Mucosa of descending colon (tissue), 3 donors: ENCODE measurements at regions not wholly inside any gene's neighbourhood (a gene's known extent, or its start where the extent isn't known, plus 50 kb on each side); places are given as distances from the start of the nearest gene placed in this dataset.
"Not testable (repeated sequence)": the region's sequence is repeated elsewhere in the genome, so short reads cannot be mapped to it uniquely, and the experiment has no call there.

Experiments used
- ATAC-seq: fragments of 200-7000 bp; cut with Tn5 transposase; one replicate; pipeline ENCODE4 v1.9.1; 2020; ENCODE audit warnings: mild to moderate bottlenecking, moderate library complexity
- DNase-seq, 3 donors: peaks; one replicate each; pipeline ENCODE4 v3.0.0-alpha.2; 2020
- H3K36me3 ChIP-seq: fragments of 200-600 bp; one replicate; pipeline ENCODE4 v1.8.0; 2021; ENCODE audit warnings: low read depth, mild to moderate bottlenecking
- H3K4me1 ChIP-seq: fragments of 200-600 bp; one replicate; pipeline ENCODE4 v1.8.0; 2021; ENCODE audit warnings: low read depth, mild to moderate bottlenecking
- H3K4me3 ChIP-seq: fragments of 200-600 bp; one replicate; pipeline ENCODE4 v1.8.0; 2021; ENCODE audit warnings: mild to moderate bottlenecking
- H3K9me3 ChIP-seq: fragments of 200-600 bp; one replicate; pipeline ENCODE4 v1.8.0; 2021; ENCODE audit warnings: mild to moderate bottlenecking
- CTCF ChIP-seq: fragments of 200-600 bp; IDR thresholded peaks from one replicate; pipeline ENCODE4 v1.8.0; 2022; ENCODE audit warnings: antibody characterized with exemption, mild to moderate bottlenecking
- intact Hi-C, 2 donors: fragments of 100-400 bp; cut with DNase I in 1 of 2; cut with micrococcal nuclease in 1 of 2; formaldehyde crosslinking; loops; one replicate each; pipeline versions ENCODE4 v1.11.0 to v1.11.1; 2022; cut with DNase I, micrococcal nuclease
- donor health status: DM: no; HTN: no; CAD: no; lungs with moderate emphysema.
- donor health status: DM: no; HTN: no; CAD: no.
- donor health status: DM: no; HTN: yes; CAD: no.

DNA sequence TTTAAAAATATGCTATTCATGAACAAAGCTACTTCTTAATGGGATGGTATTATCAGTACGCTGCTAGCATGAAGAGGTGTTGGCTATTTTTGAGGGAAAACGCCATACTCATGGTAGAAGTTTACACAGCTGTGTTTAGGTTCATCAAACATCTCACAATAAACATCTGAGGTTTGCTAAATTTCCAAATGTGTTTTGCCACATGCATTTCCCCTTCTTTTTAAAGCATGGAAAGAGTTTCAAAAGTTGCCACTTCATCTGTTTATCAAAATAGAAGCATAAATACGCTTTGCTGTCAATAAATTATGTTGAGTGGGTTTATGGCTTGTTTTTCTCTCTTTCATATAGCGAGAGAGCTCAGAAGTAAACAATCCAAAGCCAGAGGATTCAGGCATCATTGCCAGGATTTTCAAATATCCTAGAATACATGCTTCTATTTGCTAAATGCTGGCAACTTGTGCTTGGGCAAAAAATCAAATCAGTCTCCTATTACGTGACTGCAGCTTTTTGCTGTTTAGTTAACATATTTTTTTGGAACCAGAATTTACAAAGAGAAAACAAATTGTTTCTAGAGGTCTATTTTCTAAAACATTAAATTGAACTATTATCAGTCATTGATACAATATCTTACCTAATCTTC lies 1919.9 kb upstream of the LRRTM1 start:
- DNase-seq: no peak

GRCh38 chr2:82215212-82215611 lies 1910.7 kb upstream of the LRRTM1 start:
- no peak for TF ChIP-seq CTCF
- no peak overlapping the region for H3K4me3 ChIP-seq
- H3K9me3 ChIP-seq: no peaks in the 10 kb centered on the region
- intact Hi-C loops: no loop called here
- H3K36me3 ChIP-seq: no peaks in the 10 kb centered on the region
- no peaks in the 10 kb centered on the region for H3K4me1 ChIP-seq
- ATAC-seq (no peak), DNase-seq (peak in 1 of 3 donors; percentile 27)

More for the DNA sequence above, 1919.9 kb upstream of the LRRTM1 start:
- intact Hi-C loops: no loop called here
- H3K4me3 ChIP-seq: no peak overlapping the region
- TF ChIP-seq CTCF: no peak
- H3K36me3 ChIP-seq: no peaks in the 10 kb centered on the region
- peaks cover 16% of the 10 kb centered on the region for H3K9me3 ChIP-seq
- ATAC-seq: no peak
- no peaks in the 10 kb centered on the region for H3K4me1 ChIP-seq

GRCh38 chr2:82199493-82199852 lies 1894.9 kb upstream of the LRRTM1 start:
- no peak overlapping the region for H3K4me3 ChIP-seq
- no peaks in the 10 kb centered on the region for H3K36me3 ChIP-seq
- no peak for ATAC-seq
- no peaks in the 10 kb centered on the region for H3K4me1 ChIP-seq
- intact Hi-C loops: no loop called here
- H3K9me3 ChIP-seq: no peaks in the 10 kb centered on the region
- no peak for DNase-seq
- no peak for TF ChIP-seq CTCF

- H3K9me3 ChIP-seq: no peaks in the 10 kb centered on the region
- DNase-seq (no peak), ATAC-seq (no peak)
- H3K4me3 ChIP-seq: no peak overlapping the region
- no peaks in the 10 kb centered on the region for H3K4me1 ChIP-seq
- no peaks in the 10 kb centered on the region for H3K36me3 ChIP-seq
- intact Hi-C loops: no loop called here
- TF ChIP-seq CTCF: no peak
These were observed 1894.4 kb upstream of the LRRTM1 start for GRCh38 chr2:82198809-82199492.

GRCh38 chr2:82182270-82182669 lies 1877.7 kb upstream of the LRRTM1 start:
- intact Hi-C loops: no loop called here

DNA sequence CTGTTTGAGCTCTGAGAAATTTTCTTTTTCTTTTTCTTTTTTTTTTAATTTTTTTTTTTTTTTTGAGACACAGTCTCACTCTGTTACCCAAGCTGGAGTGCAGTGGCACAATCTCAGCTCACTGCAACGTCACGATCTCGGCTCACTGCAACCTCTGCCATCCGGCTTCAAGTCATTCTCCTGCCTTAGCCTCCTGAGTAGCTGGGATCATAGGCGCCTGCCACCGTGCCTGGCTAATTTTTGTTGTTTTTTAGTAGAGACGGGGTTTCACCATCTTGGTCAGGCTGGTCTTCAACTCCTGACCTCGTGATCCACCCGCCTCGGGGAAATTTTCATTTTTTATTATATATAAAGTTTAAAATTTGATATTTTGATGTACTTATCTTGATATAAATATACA lies 1870.7 kb upstream of the LRRTM1 start:
- H3K9me3 ChIP-seq, intact Hi-C loops, H3K36me3 ChIP-seq, H3K4me1 ChIP-seq, H3K4me3 ChIP-seq, DNase-seq, ATAC-seq: not testable (repeated sequence)

More at GRCh38 chr2:82182270-82182669, 1877.7 kb upstream of the LRRTM1 start:
- DNase-seq (no peak), ATAC-seq (peak; percentile 49)
- TF ChIP-seq CTCF: no peak
- Histone ChIP-seq H3K4me3 (no peak overlapping the region), H3K36me3 (no peaks in the 10 kb centered on the region), H3K4me1 (no peaks in the 10 kb centered on the region), H3K9me3 (no peaks in the 10 kb centered on the region)
